ENCODE measurements at regions not wholly inside any gene's neighbourhood (a gene's known extent, or its start where the extent isn't known, plus 50 kb on each side); places are given as distances from the start of the nearest gene placed in this dataset.

- TF ChIP-seq CTCF (IDR thresholded peaks at IDR 0.05; ENCODE audit: insufficient read depth, low read length), result no peak
- no peak for TF ChIP-seq POLR2AphosphoS5 (IDR thresholded peaks at IDR 0.05; ENCODE audit: low read depth)
- TF ChIP-seq GABPA (IDR thresholded peaks at IDR 0.05; ENCODE audit: low read depth), result no peak
- TF ChIP-seq REST (IDR thresholded peaks at IDR 0.05; ENCODE audit: insufficient replicate concordance, low read depth), result no peak
Observed at GRCh38 chr11:42526426-42526825, 785.4 kb upstream of the API5 start.
